HG02885 (cell line): ENCODE measurements at regions not wholly inside any gene's neighbourhood (a gene's known extent, or its start where the extent isn't known, plus 50 kb on each side); places are given as distances from the start of the nearest gene placed in this dataset.
A peak's percentile ranks its signal among the peaks of the same experiment; 100 is the strongest.
"Not testable (repeated sequence)": the region's sequence is repeated elsewhere in the genome, so short reads cannot be mapped to it uniquely, and the experiment has no call there.

Source experiments
- ATAC-seq: cut with Tn5 transposase; IDR thresholded peaks from one replicate; pipeline ENCODE4 v1.9.1; 2021; ENCODE audit warnings: mild to moderate bottlenecking; ENCODE audit not compliant: unreplicated experiment, poor library complexity

GRCh38 chr4:159900562-159900961, 797.7 kb downstream of the RAPGEF2 start:
- ATAC-seq: no peak

- ATAC-seq: no peak
Measured at GRCh38 chr4:159902648-159903047, 799.8 kb downstream of the RAPGEF2 start.

GRCh38 chr4:159904906-159905305, 802.0 kb downstream of the RAPGEF2 start:
- no peak for ATAC-seq

GRCh38 chr4:159906051-159906450, 803.2 kb downstream of the RAPGEF2 start:
- ATAC-seq: no peak

- no peak for ATAC-seq
Measured at GRCh38 chr4:159906517-159906916, 803.6 kb downstream of the RAPGEF2 start.

GRCh38 chr4:159910721-159911120, 807.8 kb downstream of the RAPGEF2 start:
- no peak for ATAC-seq

GRCh38 chr4:159922119-159922518, 819.2 kb downstream of the RAPGEF2 start:
- ATAC-seq: no peak

- no peak for ATAC-seq
Measured at GRCh38 chr4:159925770-159926169, 822.9 kb downstream of the RAPGEF2 start.

GRCh38 chr4:159926871-159927270, 824.0 kb downstream of the RAPGEF2 start:
- ATAC-seq: no peak

- no peak for ATAC-seq
Measured at GRCh38 chr4:159927781-159928180, 824.9 kb downstream of the RAPGEF2 start.

GRCh38 chr4:159934602-159935001, 831.7 kb downstream of the RAPGEF2 start:
- ATAC-seq: not testable (repeated sequence)

GRCh38 chr4:159937595-159937994, 834.7 kb downstream of the RAPGEF2 start:
- peak; percentile 97 for ATAC-seq

- ATAC-seq: not testable (repeated sequence)
Measured at GRCh38 chr4:159939681-159940080, 836.8 kb downstream of the RAPGEF2 start.

GRCh38 chr4:159941076-159941475, 838.2 kb downstream of the RAPGEF2 start:
- ATAC-seq: no peak

GRCh38 chr4:159944477-159944876, 841.6 kb downstream of the RAPGEF2 start:
- no peak for ATAC-seq

GRCh38 chr4:159946983-159947615, 844.2 kb downstream of the RAPGEF2 start:
- peak; percentile 78 for ATAC-seq

- ATAC-seq: no peak
Measured at GRCh38 chr4:159950707-159951106, 847.8 kb downstream of the RAPGEF2 start.

GRCh38 chr4:159966746-159967145, 863.9 kb downstream of the RAPGEF2 start:
- ATAC-seq: no peak

- not testable (repeated sequence) for ATAC-seq
Measured at GRCh38 chr4:159976871-159977482, 874.1 kb downstream of the RAPGEF2 start.

- ATAC-seq: no peak
Measured at GRCh38 chr4:159977907-159978617, 875.2 kb downstream of the RAPGEF2 start.

- no peak for ATAC-seq
Measured at GRCh38 chr4:159979351-159979750, 876.5 kb downstream of the RAPGEF2 start.
